ENCODE measurements at regions not wholly inside any gene's neighbourhood (a gene's known extent, or its start where the extent isn't known, plus 50 kb on each side); places are given as distances from the start of the nearest gene placed in this dataset.
"Not testable (repeated sequence)": the region's sequence is repeated elsewhere in the genome, so short reads cannot be mapped to it uniquely, and the experiment has no call there.

DNA sequence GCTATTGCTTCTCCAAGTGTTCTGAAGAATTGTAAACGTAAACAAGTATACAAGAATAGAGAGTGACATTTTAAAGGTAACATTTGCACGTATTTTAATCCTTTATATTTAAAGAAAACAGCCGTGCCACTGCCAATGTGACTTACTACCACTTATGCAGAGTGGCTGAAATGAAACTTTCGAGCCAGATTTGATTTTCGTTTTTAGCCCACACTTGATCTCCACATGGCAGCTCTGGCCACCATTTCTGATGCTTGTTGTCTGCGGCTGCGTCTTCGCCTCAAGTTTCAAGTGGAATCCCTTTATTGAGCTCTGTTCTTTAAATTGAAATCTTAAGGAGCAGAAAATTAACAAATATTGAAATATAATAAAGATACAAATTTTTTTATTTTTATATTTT, 70.0 kb downstream of the ELAPOR2 start:
- no peak for ATAC-seq
- no peak for TF ChIP-seq ZC3H10 (CRISPR knock-in tag; IDR thresholded peaks at IDR 0.05)
- no peak for TF ChIP-seq TCF4 (CRISPR knock-in tag; IDR thresholded peaks at IDR 0.05; ENCODE audit: borderline replicate concordance)
- TF ChIP-seq, protein P1, sequence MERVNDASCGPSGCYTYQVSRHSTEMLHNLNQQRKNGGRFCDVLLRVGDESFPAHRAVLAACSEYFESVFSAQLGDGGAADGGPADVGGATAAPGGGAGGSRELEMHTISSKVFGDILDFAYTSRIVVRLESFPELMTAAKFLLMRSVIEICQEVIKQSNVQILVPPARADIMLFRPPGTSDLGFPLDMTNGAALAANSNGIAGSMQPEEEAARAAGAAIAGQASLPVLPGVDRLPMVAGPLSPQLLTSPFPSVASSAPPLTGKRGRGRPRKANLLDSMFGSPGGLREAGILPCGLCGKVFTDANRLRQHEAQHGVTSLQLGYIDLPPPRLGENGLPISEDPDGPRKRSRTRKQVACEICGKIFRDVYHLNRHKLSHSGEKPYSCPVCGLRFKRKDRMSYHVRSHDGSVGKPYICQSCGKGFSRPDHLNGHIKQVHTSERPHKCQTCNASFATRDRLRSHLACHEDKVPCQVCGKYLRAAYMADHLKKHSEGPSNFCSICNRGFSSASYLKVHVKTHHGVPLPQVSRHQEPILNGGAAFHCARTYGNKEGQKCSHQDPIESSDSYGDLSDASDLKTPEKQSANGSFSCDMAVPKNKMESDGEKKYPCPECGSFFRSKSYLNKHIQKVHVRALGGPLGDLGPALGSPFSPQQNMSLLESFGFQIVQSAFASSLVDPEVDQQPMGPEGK (CRISPR knock-in tag; IDR thresholded peaks at IDR 0.05; ENCODE audit: borderline replicate concordance) = no peak
- no peak for TF ChIP-seq RARB (CRISPR knock-in tag; IDR thresholded peaks at IDR 0.05)
- TF ChIP-seq ARNTL (CRISPR knock-in tag; IDR thresholded peaks at IDR 0.05; ENCODE audit: borderline replicate concordance, low read depth) = no peak
- TF ChIP-seq OSR1 (CRISPR knock-in tag; IDR thresholded peaks at IDR 0.05) = no peak
- TF ChIP-seq ZFP30 (CRISPR knock-in tag; IDR thresholded peaks at IDR 0.05) = no peak
- TF ChIP-seq TOX (CRISPR knock-in tag; IDR thresholded peaks at IDR 0.05; ENCODE audit: borderline replicate concordance) = no peak
- TF ChIP-seq ISL1 (CRISPR knock-in tag; IDR thresholded peaks at IDR 0.05) = no peak
- no peak for TF ChIP-seq CSDC2 (CRISPR knock-in tag; IDR thresholded peaks at IDR 0.05)
- TF ChIP-seq, protein P2, sequence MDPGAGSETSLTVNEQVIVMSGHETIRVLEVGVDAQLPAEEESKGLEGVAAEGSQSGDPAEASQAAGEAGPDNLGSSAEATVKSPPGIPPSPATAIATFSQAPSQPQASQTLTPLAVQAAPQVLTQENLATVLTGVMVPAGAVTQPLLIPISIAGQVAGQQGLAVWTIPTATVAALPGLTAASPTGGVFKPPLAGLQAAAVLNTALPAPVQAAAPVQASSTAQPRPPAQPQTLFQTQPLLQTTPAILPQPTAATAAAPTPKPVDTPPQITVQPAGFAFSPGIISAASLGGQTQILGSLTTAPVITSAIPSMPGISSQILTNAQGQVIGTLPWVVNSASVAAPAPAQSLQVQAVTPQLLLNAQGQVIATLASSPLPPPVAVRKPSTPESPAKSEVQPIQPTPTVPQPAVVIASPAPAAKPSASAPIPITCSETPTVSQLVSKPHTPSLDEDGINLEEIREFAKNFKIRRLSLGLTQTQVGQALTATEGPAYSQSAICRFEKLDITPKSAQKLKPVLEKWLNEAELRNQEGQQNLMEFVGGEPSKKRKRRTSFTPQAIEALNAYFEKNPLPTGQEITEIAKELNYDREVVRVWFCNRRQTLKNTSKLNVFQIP (CRISPR knock-in tag; IDR thresholded peaks at IDR 0.05; ENCODE audit: borderline replicate concordance, low read depth) = no peak
- TF ChIP-seq, protein P3, sequence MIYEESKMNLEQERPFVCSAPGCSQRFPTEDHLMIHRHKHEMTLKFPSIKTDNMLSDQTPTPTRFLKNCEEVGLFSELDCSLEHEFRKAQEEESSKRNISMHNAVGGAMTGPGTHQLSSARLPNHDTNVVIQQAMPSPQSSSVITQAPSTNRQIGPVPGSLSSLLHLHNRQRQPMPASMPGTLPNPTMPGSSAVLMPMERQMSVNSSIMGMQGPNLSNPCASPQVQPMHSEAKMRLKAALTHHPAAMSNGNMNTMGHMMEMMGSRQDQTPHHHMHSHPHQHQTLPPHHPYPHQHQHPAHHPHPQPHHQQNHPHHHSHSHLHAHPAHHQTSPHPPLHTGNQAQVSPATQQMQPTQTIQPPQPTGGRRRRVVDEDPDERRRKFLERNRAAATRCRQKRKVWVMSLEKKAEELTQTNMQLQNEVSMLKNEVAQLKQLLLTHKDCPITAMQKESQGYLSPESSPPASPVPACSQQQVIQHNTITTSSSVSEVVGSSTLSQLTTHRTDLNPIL (CRISPR knock-in tag; IDR thresholded peaks at IDR 0.05; ENCODE audit: low read depth) = no peak
- TF ChIP-seq SNAI2 (CRISPR knock-in tag; IDR thresholded peaks at IDR 0.05) = no peak
- TF ChIP-seq PPARA (CRISPR knock-in tag; IDR thresholded peaks at IDR 0.05; ENCODE audit: borderline replicate concordance) = no peak
- TF ChIP-seq ZFP3 (CRISPR knock-in tag; IDR thresholded peaks at IDR 0.05) = no peak
- TF ChIP-seq, protein P4, sequence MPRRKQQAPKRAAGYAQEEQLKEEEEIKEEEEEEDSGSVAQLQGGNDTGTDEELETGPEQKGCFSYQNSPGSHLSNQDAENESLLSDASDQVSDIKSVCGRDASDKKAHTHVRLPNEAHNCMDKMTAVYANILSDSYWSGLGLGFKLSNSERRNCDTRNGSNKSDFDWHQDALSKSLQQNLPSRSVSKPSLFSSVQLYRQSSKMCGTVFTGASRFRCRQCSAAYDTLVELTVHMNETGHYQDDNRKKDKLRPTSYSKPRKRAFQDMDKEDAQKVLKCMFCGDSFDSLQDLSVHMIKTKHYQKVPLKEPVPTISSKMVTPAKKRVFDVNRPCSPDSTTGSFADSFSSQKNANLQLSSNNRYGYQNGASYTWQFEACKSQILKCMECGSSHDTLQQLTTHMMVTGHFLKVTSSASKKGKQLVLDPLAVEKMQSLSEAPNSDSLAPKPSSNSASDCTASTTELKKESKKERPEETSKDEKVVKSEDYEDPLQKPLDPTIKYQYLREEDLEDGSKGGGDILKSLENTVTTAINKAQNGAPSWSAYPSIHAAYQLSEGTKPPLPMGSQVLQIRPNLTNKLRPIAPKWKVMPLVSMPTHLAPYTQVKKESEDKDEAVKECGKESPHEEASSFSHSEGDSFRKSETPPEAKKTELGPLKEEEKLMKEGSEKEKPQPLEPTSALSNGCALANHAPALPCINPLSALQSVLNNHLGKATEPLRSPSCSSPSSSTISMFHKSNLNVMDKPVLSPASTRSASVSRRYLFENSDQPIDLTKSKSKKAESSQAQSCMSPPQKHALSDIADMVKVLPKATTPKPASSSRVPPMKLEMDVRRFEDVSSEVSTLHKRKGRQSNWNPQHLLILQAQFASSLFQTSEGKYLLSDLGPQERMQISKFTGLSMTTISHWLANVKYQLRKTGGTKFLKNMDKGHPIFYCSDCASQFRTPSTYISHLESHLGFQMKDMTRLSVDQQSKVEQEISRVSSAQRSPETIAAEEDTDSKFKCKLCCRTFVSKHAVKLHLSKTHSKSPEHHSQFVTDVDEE (CRISPR knock-in tag; IDR thresholded peaks at IDR 0.05) = no peak
- TF ChIP-seq GLIS3 (CRISPR knock-in tag; IDR thresholded peaks at IDR 0.05) = no peak

DNA sequence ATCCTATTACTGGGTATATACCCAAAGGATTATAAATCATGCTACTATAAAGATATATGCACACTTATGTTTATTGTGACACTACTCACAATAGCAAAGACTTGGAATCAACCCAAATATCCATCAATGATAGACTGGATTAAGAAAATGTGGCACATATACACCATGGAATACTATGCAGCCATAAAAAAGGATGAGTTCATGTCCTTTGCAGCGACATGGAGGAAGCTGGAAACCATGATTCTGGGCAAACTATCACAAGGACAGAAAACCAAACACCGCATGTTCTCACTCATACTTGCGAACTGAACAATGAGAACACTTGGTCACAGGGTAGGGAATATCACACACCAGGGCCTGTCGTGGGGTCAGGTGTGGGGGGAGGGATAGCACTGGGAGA, 71.6 kb downstream of the ELAPOR2 start:
- not testable (repeated sequence) for ATAC-seq

DNA sequence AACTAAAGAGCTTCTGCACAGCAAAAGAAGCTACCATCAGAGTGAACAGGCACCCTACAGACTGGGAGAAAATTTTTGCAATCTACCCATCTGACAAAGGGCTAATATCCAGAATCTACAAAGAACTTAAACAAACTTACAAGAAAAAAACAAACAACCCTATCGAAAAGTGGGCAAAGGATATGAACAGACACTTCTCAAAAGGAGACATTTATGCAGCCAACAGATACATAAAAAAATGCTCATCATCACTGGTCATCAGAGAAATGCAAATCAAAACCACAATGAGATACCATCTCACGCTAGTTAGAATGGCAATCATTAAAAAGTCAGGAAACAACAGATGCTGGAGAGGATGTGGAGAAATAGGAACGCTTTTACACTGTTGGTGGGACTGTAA, 72.1 kb downstream of the ELAPOR2 start:
- not testable (repeated sequence) for ATAC-seq

DNA sequence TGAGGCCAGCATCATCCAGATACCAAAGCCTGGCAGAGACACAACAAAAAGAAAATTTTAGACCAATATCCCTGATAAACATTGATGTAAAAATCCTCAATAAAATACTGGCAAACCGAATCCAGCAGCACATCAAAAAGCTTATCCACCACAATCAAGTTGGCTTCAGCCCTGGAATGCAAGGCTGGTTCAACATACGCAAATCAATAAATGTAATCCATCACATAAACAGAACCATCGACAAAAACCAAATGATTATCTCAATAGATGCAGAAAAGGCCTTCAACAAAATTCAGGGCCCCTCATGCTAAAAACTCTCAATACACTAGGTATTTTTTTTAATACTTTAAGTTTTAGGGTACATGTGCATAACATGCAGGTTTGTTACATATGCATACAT, 74.1 kb downstream of the ELAPOR2 start:
- not testable (repeated sequence) for ATAC-seq

DNA sequence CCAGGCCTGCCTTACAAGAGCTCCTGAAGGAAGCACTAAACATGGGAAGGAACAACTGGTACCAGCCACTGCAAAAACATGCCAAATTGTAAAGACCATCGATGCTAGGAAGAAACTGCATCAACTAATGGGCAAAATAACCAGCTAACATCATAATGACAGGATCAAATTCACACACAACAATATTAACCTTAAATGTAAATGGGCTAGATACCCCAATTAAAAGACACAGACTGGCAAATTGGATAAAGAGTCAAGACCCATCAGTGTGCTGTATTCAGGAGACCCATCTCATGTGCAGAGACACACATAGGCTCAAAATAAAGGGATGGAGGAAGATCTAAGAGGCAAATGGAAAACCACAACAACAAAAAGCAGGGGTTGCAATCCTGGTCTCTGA, 75.8 kb downstream of the ELAPOR2 start:
- ATAC-seq = not testable (repeated sequence)

DNA sequence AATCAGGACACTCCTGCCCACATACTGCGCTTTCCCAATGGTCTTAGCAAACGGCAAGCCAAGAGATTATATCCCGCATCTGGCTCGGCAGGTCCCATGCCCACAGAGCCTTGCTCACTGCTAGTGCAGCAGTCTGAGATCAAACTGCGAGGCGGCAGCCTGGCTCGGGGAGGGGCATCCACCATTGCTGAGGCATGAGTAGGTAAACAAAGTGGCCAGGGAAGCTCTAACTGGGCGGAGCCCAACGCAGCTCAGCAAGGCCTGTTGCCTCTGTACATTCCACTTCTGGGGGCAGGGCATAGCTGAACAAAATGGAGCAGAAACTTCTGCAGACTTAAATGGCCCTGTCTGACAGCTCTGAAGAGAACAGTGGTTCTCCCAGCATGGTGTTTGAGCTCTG, 77.5 kb downstream of the ELAPOR2 start:
- not testable (repeated sequence) for ATAC-seq

DNA sequence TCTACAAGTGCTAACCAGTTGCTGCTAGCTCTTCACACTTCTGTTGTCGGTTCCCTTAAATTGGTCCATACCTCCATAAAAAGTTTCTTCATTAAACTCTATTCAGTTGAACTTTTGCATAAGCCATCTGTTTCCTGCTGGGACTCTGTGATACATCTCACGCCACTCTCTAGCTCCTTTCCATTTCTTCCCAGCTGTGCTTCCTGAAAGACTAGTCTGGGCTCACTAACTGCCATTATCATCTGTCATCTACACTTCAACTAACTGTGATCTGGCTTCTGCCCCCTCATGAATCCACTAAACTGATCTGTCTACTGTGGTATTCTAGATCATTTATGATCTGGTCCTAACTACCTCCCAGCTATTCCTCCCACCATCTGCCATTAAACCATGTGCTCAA, 78.3 kb downstream of the ELAPOR2 start:
- TF ChIP-seq, protein P4 (CRISPR knock-in tag; IDR thresholded peaks at IDR 0.05) = no peak
- TF ChIP-seq ZFP30 (CRISPR knock-in tag; IDR thresholded peaks at IDR 0.05) (no peak), RARB (CRISPR knock-in tag; IDR thresholded peaks at IDR 0.05) (no peak), ISL1 (CRISPR knock-in tag; IDR thresholded peaks at IDR 0.05) (no peak)
- ATAC-seq = no peak
